ENCODE measurements at regions not wholly inside any gene's neighbourhood (a gene's known extent, or its start where the extent isn't known, plus 50 kb on each side); places are given as distances from the start of the nearest gene placed in this dataset.

DNA sequence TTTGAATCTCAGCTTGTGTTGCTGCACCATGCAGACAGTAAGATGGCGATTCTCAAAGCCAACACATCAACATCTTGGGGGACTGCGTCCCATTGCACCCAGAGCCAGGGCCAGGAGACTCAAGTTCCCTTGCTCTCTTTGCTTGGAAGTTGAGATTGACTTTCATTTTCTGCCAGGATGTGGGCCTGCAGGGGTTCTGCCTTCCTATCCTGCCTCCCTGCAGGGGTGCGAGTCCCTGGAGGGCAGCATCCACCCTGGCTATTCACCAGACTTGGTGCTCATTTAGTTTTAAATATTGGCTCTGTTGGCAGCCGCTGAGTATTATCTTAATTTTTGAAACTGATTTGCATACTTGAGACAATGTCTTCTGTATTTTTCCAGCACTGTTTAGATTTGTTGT lies 451.5 kb downstream of the GLRX3 start:
- Histone ChIP-seq H3K27ac (no peak overlapping the region), H3K27me3 (no peaks in the 10 kb centered on the region), H3K4me1 (no peaks in the 10 kb centered on the region), H3K4me3 (no peak overlapping the region), H3K36me3 (no peaks in the 10 kb centered on the region), H3K9me3 (no peaks in the 10 kb centered on the region)
- DNase-seq (no peak), ATAC-seq (no peak)
- in situ Hi-C loops (cut with MboI; ENCODE audit: low sequenced_read_pairs in 4 of 4) (no loop called here), intact Hi-C loops (cut with DNase I; ENCODE audit: low total_unique reads) (no loop called here)
- TF ChIP-seq POLR2A (IDR thresholded peaks at IDR 0.05): no peak

- in situ Hi-C loops (cut with MboI; ENCODE audit: low sequenced_read_pairs in 4 of 4) (no loop called here), intact Hi-C loops (cut with DNase I; ENCODE audit: low total_unique reads) (no loop called here)
- Histone ChIP-seq H3K36me3 (no peaks in the 10 kb centered on the region), H3K27ac (no peak overlapping the region), H3K4me1 (no peaks in the 10 kb centered on the region), H3K27me3 (peaks cover 0 to 2% (median 0%) of the 10 kb centered on the region in 3 donors), H3K4me3 (no peak overlapping the region), H3K9me3 (no peaks in the 10 kb centered on the region)
- DNase-seq: no peak
- TF ChIP-seq CTCF (IDR thresholded peaks at IDR 0.05 in 4 of 5, conservative IDR thresholded peaks at IDR 0.05 in 1 of 5): no peak
- TF ChIP-seq POLR2A (IDR thresholded peaks at IDR 0.05): no peak
- no peak for ATAC-seq
Measured at GRCh38 chr10:130606001-130606405, 469.8 kb downstream of the GLRX3 start.

DNA sequence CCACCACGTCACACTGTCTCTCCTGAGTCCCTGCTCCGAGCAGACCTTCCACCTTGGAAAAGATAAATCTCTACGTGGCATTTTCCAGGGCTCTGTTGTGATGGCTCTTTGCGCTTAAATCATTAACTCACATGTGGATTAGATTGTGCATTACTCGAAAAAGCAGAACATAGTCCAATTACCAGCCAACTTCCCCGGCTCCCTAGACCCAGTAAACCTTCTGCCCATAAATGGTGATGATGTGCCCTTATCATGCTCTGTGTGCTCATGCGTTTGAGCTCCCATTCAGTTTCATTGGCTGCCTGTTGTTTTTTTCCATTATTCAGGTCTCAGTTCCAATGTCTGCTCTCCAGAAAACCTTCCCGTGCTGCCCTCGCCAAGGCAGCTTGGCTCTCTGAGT lies 471.2 kb downstream of the GLRX3 start:
- ATAC-seq (no peak), DNase-seq (no peak)
- Histone ChIP-seq H3K4me3 (no peak overlapping the region), H3K4me1 (no peaks in the 10 kb centered on the region), H3K27ac (no peak overlapping the region), H3K27me3 (peaks cover 0 to 2% (median 0%) of the 10 kb centered on the region in 3 donors), H3K9me3 (peaks cover 0 to under 1% (median 0%) of the 10 kb centered on the region in 3 donors), H3K36me3 (no peaks in the 10 kb centered on the region)
- in situ Hi-C loops (cut with MboI; ENCODE audit: low sequenced_read_pairs in 4 of 4): no loop called here
- intact Hi-C loops (cut with DNase I; ENCODE audit: low total_unique reads): no loop called here
- no peak for TF ChIP-seq POLR2A (IDR thresholded peaks at IDR 0.05)
- no peak for TF ChIP-seq CTCF (IDR thresholded peaks at IDR 0.05 in 4 of 5, conservative IDR thresholded peaks at IDR 0.05 in 1 of 5)

DNA sequence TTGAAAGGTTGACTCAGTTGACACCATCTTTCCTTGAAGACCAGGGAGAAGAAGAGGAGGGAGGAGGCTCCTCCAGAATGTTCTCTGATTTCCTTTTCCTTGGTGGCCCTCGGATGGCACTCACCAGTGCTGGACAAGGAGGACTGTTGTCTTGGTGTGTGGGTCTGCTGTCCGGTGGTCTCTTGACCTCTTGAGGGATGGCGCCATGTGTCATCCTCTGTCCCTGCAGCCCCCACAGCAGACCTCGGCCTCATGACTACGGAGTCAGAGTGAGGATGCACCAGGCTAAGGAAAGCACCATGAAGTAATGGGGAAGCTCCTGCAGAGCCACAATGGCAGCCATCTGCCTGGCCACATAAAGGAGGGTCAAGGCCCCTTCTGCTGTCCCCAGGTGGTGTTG lies 475.0 kb downstream of the GLRX3 start:
- intact Hi-C loops (cut with DNase I; ENCODE audit: low total_unique reads) (no loop called here), in situ Hi-C loops (cut with MboI; ENCODE audit: low sequenced_read_pairs in 4 of 4) (no loop called here)
- H3K4me3 ChIP-seq: no peak overlapping the region
- ATAC-seq (no peak), DNase-seq (no peak)
- TF ChIP-seq POLR2A (IDR thresholded peaks at IDR 0.05) (no peak), CTCF (IDR thresholded peaks at IDR 0.05 in 4 of 5, conservative IDR thresholded peaks at IDR 0.05 in 1 of 5) (no peak)
- H3K9me3 ChIP-seq: peaks cover 0 to 7% (median 0%) of the 10 kb centered on the region in 3 donors
- H3K27ac ChIP-seq: no peak overlapping the region
- H3K4me1 ChIP-seq: no peaks in the 10 kb centered on the region
- no peaks in the 10 kb centered on the region for H3K36me3 ChIP-seq
- peaks cover 0 to 2% (median 0%) of the 10 kb centered on the region in 3 donors for H3K27me3 ChIP-seq

DNA sequence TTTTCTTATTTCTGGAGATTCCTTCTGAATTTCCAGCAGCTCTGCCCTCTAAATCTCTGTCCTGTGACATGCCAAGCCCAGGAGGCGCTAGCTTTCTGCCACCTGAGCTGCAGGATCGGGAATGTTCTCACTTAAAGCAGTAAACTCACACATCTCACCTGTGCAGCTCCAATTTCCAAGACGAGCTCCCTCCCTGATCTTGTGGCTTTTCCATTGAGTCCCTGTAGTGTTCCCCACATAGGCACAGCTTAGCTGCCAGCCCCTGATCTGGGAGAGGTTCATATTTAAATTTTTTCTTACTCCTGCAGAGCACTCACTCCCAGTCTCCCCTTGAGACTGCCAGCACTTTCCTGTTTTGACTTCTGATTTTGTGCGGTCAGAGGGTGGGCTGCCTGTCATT lies 479.3 kb downstream of the GLRX3 start:
- no peak for DNase-seq
- intact Hi-C loops (cut with DNase I; ENCODE audit: low total_unique reads) (no loop called here), in situ Hi-C loops (cut with MboI; ENCODE audit: low sequenced_read_pairs in 4 of 4) (no loop called here)
- Histone ChIP-seq H3K27ac (no peak overlapping the region), H3K4me1 (no peaks in the 10 kb centered on the region), H3K9me3 (peaks cover 0 to 7% (median 0%) of the 10 kb centered on the region in 3 donors), H3K27me3 (peaks cover 0 to 4% (median 0%) of the 10 kb centered on the region in 3 donors), H3K36me3 (no peaks in the 10 kb centered on the region), H3K4me3 (no peak overlapping the region)
- TF ChIP-seq CTCF (IDR thresholded peaks at IDR 0.05 in 4 of 5, conservative IDR thresholded peaks at IDR 0.05 in 1 of 5) (no peak), POLR2A (IDR thresholded peaks at IDR 0.05) (no peak)
- ATAC-seq: no peak
